ENCODE measurements at regions not wholly inside any gene's neighbourhood (a gene's known extent, or its start where the extent isn't known, plus 50 kb on each side); places are given as distances from the start of the nearest gene placed in this dataset.

- TF ChIP-seq USF2 (IDR thresholded peaks at IDR 0.05; ENCODE audit: borderline replicate concordance, low read depth, low read length) = no peak
- no peak for TF ChIP-seq CTCF (IDR thresholded peaks at IDR 0.05)
- no peak for TF ChIP-seq EZH2phosphoT487 (IDR thresholded peaks at IDR 0.05; ENCODE audit: borderline replicate concordance, low read depth)
- no peak for TF ChIP-seq CHD2 (IDR thresholded peaks at IDR 0.05; ENCODE audit: low read length, partially characterized antibody)
- no peak for TF ChIP-seq POLR2AphosphoS5 (IDR thresholded peaks at IDR 0.05; ENCODE audit: low read depth, low read length)
- no peak for TF ChIP-seq RAD21 (IDR thresholded peaks at IDR 0.05; ENCODE audit: low read length)
- TF ChIP-seq TCF12 (IDR thresholded peaks at IDR 0.05) = peak; percentile 35; the same call in 1 of the 2 replicates
- no peak for TF ChIP-seq FOXJ3 (CRISPR knock-in tag; IDR thresholded peaks at IDR 0.05)
- peak; percentile 61 for TF ChIP-seq PBX3 (IDR thresholded peaks at IDR 0.05)
- no peak for TF ChIP-seq TAF1 (IDR thresholded peaks at IDR 0.05; ENCODE audit: borderline replicate concordance, low read depth, low read length)
- TF ChIP-seq SIN3A (IDR thresholded peaks at IDR 0.05; ENCODE audit: borderline replicate concordance, low read depth, low read length) = no peak
- no peak for TF ChIP-seq MAX (IDR thresholded peaks at IDR 0.05; ENCODE audit: low read depth)
- TF ChIP-seq RCOR1 (IDR thresholded peaks at IDR 0.05; ENCODE audit: low read length) = no peak
Observed at GRCh38 chr21:41643246-41643966, 123.4 kb downstream of the RIPK4 start.

Data from SK-N-SH (cell line).